AG04450 (cell line): ENCODE measurements at regions not wholly inside any gene's neighbourhood (a gene's known extent, or its start where the extent isn't known, plus 50 kb on each side); places are given as distances from the start of the nearest gene placed in this dataset.

Experiments used
- CTCF ChIA-PET: fragments of 300-600, 350-600 bp; formaldehyde crosslinking; extraction: SDS; loops from one replicate; lab custom pipeline; 2022; ENCODE audit warnings: antibody characterized with exemption, inconsistent platforms; lab: Charles Lee
- POLR2A ChIA-PET: fragments of 350-600 bp; formaldehyde crosslinking; extraction: SDS; loops from one replicate; lab custom pipeline; 2021; ENCODE audit warnings: antibody characterized with exemption, inconsistent platforms; lab: Yijun Ruan, JAX
- DNase-seq: peaks from one replicate; pipeline ENCODE4 v3.0.0-alpha.2; 2011; ENCODE audit warnings: low read depth, low spot score
- H3K27ac ChIP-seq: one replicate; pipeline ENCODE4 v1.5.1; 2012; ENCODE audit warnings: low read depth, low read length, control low read depth
- H3K27me3 ChIP-seq: one replicate; pipeline ENCODE4 v1.6.0; 2012; ENCODE audit warnings: low read length; ENCODE audit not compliant: control insufficient read depth, insufficient read depth
- H3K4me3 ChIP-seq: 2 replicates; pipeline ENCODE4 v1.5.1; 2011; ENCODE audit warnings: mild to moderate bottlenecking, low read depth, low read length, control low read depth
- H3K9me3 ChIP-seq: 2 replicates; pipeline ENCODE4 v1.5.1; 2012; ENCODE audit warnings: low read length; ENCODE audit not compliant: control insufficient read depth, insufficient read depth
- CTCF ChIP-seq: IDR thresholded peaks from 2 replicates; pipeline ENCODE4 v1.5.1; 2011; ENCODE audit warnings: low read depth, low read length, control low read depth, inconsistent platforms

- no peak for TF ChIP-seq CTCF
- Histone ChIP-seq H3K4me3 (no peak overlapping the region), H3K9me3 (no peaks in the 10 kb centered on the region), H3K27me3 (no peaks in the 10 kb centered on the region), H3K27ac (no peak overlapping the region)
- ChIA-PET CTCF (no interaction called here), POLR2A (no interaction called here)
- DNase-seq, result no peak
These were observed 574.4 kb upstream of the SUCLG2 start for GRCh38 chr3:68228856-68229255.

- H3K27me3 ChIP-seq, result no peaks in the 10 kb centered on the region
- no peak overlapping the region for H3K27ac ChIP-seq
- no peak for DNase-seq
- POLR2A ChIA-PET, result no interaction called here
- CTCF ChIA-PET, result no interaction called here
- TF ChIP-seq CTCF, result no peak
- H3K9me3 ChIP-seq, result no peaks in the 10 kb centered on the region
- no peak overlapping the region for H3K4me3 ChIP-seq
These were observed 566.4 kb upstream of the SUCLG2 start for GRCh38 chr3:68220832-68221231.

- TF ChIP-seq CTCF, result no peak
- Histone ChIP-seq H3K27me3 (no peaks in the 10 kb centered on the region), H3K9me3 (no peaks in the 10 kb centered on the region), H3K4me3 (no peak overlapping the region), H3K27ac (no peak overlapping the region)
- POLR2A ChIA-PET, result no interaction called here
- CTCF ChIA-PET, result no interaction called here
- DNase-seq, result no peak
These were observed 557.2 kb upstream of the SUCLG2 start for GRCh38 chr3:68211637-68212036.

- POLR2A ChIA-PET, result no interaction called here
- Histone ChIP-seq H3K9me3 (no peaks in the 10 kb centered on the region), H3K4me3 (no peak overlapping the region), H3K27ac (no peak overlapping the region), H3K27me3 (no peaks in the 10 kb centered on the region)
- no peak for TF ChIP-seq CTCF
- DNase-seq, result no peak
- CTCF ChIA-PET, result no interaction called here
These were observed 556.2 kb upstream of the SUCLG2 start for GRCh38 chr3:68210635-68211034.

GRCh38 chr3:68207327-68207726 lies 552.9 kb upstream of the SUCLG2 start:
- no peak for TF ChIP-seq CTCF
- ChIA-PET CTCF (no interaction called here), POLR2A (no interaction called here)
- Histone ChIP-seq H3K27me3 (no peaks in the 10 kb centered on the region), H3K9me3 (no peaks in the 10 kb centered on the region), H3K4me3 (no peak overlapping the region), H3K27ac (no peak overlapping the region)
- DNase-seq, result no peak
